Gastroesophageal sphincter (tissue), 3 donors: ENCODE measurements at regions not wholly inside any gene's neighbourhood (a gene's known extent, or its start where the extent isn't known, plus 50 kb on each side); places are given as distances from the start of the nearest gene placed in this dataset.

Experiments
- POLR2A ChIP-seq, 2 donors: fragments of 450-650 bp; IDR thresholded peaks; one replicate each; pipeline ENCODE4 v1.6.1; 2017; ENCODE audit warnings: antibody characterized with exemption in 2 of 2, mild to moderate bottlenecking in 2 of 2, moderate library complexity in 1 of 2
- TF ChIP-seq, protein P1 (sequence below), 4 experiments: fragments of 200-600 bp in 2 of 4; fragments of 450-650 bp in 2 of 4; sonication (generic) in 1 of 4; IDR thresholded peaks; one replicate each; pipeline ENCODE4 v1.5.1; 2017 to 2019; ENCODE audit warnings: antibody characterized with exemption in 4 of 4, mild to moderate bottlenecking in 2 of 4, moderate library complexity in 2 of 4

DNA sequence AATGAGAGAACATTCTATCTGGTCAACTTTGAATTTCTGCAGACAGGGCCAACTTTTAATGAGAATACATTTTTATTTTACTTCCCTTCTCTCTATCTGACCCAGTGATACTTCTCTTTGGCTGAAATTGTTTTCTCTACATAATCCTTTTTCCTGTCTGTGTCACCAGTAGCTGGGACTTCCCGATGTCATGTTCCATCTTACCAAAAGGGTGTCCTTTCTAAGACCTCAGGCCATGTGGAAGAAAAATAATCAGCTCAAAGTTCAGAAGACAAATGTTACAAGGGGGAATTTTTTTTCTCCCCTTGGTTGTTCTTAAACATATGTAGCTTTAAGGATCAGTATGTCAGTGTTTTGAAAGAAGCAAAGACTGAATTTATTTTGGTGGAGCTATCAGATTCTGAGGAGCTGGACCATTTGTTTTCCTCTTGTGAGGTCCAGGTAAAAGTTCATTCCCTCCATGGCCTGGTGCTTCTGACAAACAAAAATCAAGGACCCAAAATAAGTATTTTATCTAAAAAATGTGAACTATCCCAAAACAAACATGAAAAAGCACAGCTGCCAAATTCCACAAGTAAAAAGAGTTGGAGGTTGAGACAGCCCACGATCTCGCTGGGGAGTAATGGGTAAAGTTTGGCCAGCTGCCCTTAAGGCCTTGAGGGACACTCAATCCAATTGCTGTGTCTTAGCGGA is 859.4 kb upstream of the NR2F2 start:
- TF ChIP-seq POLR2A (IDR thresholded peaks at IDR 0.05) = no peak
- TF ChIP-seq, protein P1, sequence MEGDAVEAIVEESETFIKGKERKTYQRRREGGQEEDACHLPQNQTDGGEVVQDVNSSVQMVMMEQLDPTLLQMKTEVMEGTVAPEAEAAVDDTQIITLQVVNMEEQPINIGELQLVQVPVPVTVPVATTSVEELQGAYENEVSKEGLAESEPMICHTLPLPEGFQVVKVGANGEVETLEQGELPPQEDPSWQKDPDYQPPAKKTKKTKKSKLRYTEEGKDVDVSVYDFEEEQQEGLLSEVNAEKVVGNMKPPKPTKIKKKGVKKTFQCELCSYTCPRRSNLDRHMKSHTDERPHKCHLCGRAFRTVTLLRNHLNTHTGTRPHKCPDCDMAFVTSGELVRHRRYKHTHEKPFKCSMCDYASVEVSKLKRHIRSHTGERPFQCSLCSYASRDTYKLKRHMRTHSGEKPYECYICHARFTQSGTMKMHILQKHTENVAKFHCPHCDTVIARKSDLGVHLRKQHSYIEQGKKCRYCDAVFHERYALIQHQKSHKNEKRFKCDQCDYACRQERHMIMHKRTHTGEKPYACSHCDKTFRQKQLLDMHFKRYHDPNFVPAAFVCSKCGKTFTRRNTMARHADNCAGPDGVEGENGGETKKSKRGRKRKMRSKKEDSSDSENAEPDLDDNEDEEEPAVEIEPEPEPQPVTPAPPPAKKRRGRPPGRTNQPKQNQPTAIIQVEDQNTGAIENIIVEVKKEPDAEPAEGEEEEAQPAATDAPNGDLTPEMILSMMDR (IDR thresholded peaks at IDR 0.05) = no peak
